ENCODE measurements at regions not wholly inside any gene's neighbourhood (a gene's known extent, or its start where the extent isn't known, plus 50 kb on each side); places are given as distances from the start of the nearest gene placed in this dataset.

GRCh38 chr11:80084608-80085007 is 643.8 kb upstream of the TENM4 start:
- Histone ChIP-seq H3K4me3 (no peak overlapping the region), H3K4me1 (no peaks in the 10 kb centered on the region), H3K27ac (no peak overlapping the region), H3K27me3 (no peaks in the 10 kb centered on the region), H3K9me3 (no peaks in the 10 kb centered on the region), H3K36me3 (no peaks in the 10 kb centered on the region)
- TF ChIP-seq POLR2A (IDR thresholded peaks at IDR 0.05) (no peak), CTCF (IDR thresholded peaks at IDR 0.05) (no peak), POLR2AphosphoS5 (IDR thresholded peaks at IDR 0.05) (no peak)
- no peak for ATAC-seq (ENCODE audit: low FRiP score in 2 of 2)
- no peak for DNase-seq
- WGBS, 2 donors: 73 to 82% methylated on average over 3 of the region's 3 CpGs

DNA sequence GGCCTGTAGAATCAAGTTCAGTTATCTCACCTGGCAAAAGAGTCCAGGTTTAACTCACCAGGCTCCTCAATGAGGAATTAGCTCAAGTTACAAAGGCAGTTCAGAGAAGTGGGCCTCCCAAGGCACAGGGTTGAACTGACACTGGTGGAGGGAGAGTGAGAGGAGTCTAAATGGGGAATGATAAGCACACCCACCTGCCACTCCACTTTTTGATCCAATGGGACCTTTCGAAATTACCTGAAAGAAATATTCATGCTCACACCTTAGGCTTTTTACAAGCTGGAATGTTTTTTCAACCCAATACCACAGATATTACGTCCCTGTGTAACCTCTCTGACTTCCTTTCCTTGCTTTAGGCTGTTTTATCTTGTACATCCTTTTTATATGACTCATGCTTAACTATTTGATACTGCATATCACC is 642.7 kb upstream of the TENM4 start:
- Histone ChIP-seq H3K27me3 (no peaks in the 10 kb centered on the region), H3K36me3 (no peaks in the 10 kb centered on the region), H3K27ac (no peak overlapping the region), H3K4me3 (no peak overlapping the region), H3K4me1 (no peaks in the 10 kb centered on the region), H3K9me3 (no peaks in the 10 kb centered on the region)
- TF ChIP-seq EP300 (IDR thresholded peaks at IDR 0.05) (no peak), POLR2AphosphoS5 (IDR thresholded peaks at IDR 0.05) (no peak), CTCF (IDR thresholded peaks at IDR 0.05) (no peak), POLR2A (IDR thresholded peaks at IDR 0.05) (no peak)
- ATAC-seq (ENCODE audit: low FRiP score in 2 of 2) (no peak), DNase-seq (no peak)
- 72 to 76% methylated on average over 2 of the region's 2 CpGs for WGBS, 2 donors

DNA sequence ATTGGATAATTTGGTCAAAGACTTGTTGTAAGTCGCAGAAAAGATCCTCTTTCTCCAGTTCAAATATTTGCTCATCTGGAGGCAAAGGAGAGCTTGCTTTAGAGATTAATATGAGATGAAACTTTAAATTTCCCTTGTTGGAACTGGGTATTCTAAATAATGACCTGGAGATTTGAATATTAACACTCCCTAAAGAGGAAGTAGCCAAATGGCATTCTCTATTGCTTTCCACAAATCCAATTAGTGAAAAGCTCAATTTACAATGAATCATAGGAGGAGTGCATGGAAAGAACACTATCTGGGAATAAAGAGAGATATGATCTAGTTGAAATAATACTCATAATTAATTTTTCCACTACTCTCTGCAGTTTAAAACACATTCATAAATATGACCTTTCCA is 641.6 kb upstream of the TENM4 start:
- TF ChIP-seq POLR2A (IDR thresholded peaks at IDR 0.05): no peak
- TF ChIP-seq EP300 (IDR thresholded peaks at IDR 0.05): no peak
- no peak for TF ChIP-seq CTCF (IDR thresholded peaks at IDR 0.05)
- no peak for TF ChIP-seq POLR2AphosphoS5 (IDR thresholded peaks at IDR 0.05)
- Histone ChIP-seq H3K36me3 (no peaks in the 10 kb centered on the region), H3K27ac (no peak overlapping the region), H3K4me1 (no peaks in the 10 kb centered on the region), H3K4me3 (no peak overlapping the region), H3K27me3 (no peaks in the 10 kb centered on the region), H3K9me3 (no peaks in the 10 kb centered on the region)
- DNase-seq (no peak), ATAC-seq (ENCODE audit: low FRiP score in 2 of 2) (no peak)
- WGBS, 2 donors: 69 to 73% methylated on average over 1 of the region's 1 CpG

- TF ChIP-seq EP300 (IDR thresholded peaks at IDR 0.05) (no peak), CTCF (IDR thresholded peaks at IDR 0.05) (no peak), POLR2A (IDR thresholded peaks at IDR 0.05) (no peak), POLR2AphosphoS5 (IDR thresholded peaks at IDR 0.05) (no peak)
- WGBS, 2 donors: 66 to 76% methylated on average over 4 of the region's 4 CpGs
- no peaks in the 10 kb centered on the region for H3K27me3 ChIP-seq
Observed at GRCh38 chr11:80077113-80077512, 636.3 kb upstream of the TENM4 start.

DNA sequence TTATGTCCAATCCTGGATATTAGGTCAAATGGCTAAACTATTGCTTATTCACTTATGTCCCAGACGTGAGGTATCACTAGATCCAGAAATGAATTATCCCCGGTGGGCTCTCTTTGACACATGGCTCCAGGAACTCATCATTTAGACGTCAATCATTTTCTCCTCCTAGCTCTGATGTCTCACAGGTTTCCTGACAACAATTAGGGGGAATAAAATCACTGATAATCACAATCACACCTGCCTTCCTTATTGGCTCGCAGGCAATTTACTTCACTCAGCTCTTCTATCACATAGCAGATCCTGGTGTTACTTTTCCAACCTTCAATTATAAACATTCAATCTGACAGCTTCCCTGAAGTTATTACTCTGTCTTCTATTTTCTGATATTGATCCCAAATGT is 634.0 kb upstream of the TENM4 start:
- Histone ChIP-seq H3K4me1 (no peaks in the 10 kb centered on the region), H3K9me3 (no peaks in the 10 kb centered on the region), H3K36me3 (no peaks in the 10 kb centered on the region), H3K27me3 (no peaks in the 10 kb centered on the region), H3K27ac (no peak overlapping the region), H3K4me3 (no peak overlapping the region)
- no peak for ATAC-seq (ENCODE audit: low FRiP score in 2 of 2)
- DNase-seq: no peak
- TF ChIP-seq POLR2AphosphoS5 (IDR thresholded peaks at IDR 0.05) (no peak), POLR2A (IDR thresholded peaks at IDR 0.05) (no peak), CTCF (IDR thresholded peaks at IDR 0.05) (no peak), EP300 (IDR thresholded peaks at IDR 0.05) (no peak)
- WGBS, 2 donors: 67 to 77% methylated on average over 4 of the region's 4 CpGs

More at GRCh38 chr11:80077113-80077512, 636.3 kb upstream of the TENM4 start:
- no peak overlapping the region for H3K27ac ChIP-seq
- no peak overlapping the region for H3K4me3 ChIP-seq
- ATAC-seq (ENCODE audit: low FRiP score in 2 of 2): no peak
- no peak for DNase-seq
- no peaks in the 10 kb centered on the region for H3K9me3 ChIP-seq
- no peaks in the 10 kb centered on the region for H3K4me1 ChIP-seq
- no peaks in the 10 kb centered on the region for H3K36me3 ChIP-seq
